ENCODE measurements at regions not wholly inside any gene's neighbourhood (a gene's known extent, or its start where the extent isn't known, plus 50 kb on each side); places are given as distances from the start of the nearest gene placed in this dataset.

DNA sequence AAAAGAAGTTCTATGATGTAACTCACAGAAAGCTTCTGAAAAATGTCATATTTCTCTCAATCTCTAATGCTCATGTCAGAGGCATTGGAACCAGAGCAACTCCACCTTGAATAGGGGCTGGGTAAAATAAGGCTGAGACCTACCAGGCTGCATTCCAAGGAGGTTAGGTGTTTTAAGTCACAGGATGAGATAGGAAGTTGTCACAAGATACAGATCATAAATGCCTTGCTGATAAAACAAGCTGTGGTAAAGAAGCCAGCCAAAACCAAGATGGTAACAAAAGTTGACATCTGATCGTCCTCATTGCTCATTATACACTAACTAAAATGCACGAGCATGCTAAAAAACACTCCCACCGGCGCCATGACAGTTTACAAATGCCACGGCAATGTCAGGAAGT is 411.1 kb upstream of the GRIA1 start:
- Mint-ChIP-seq H3K4me1 (no peaks in the 10 kb centered on the region), H3K27ac (no peak overlapping the region), H3K4me3 (no peak overlapping the region), H3K9me3 (peaks cover 9 to 13% of the 10 kb centered on the region in 2 donors), H3K27me3 (ENCODE audit: low read depth in 2 of 2) (no peaks in the 10 kb centered on the region), H3K36me3 (no peaks in the 10 kb centered on the region)
- DNase-seq (no peak), ATAC-seq (no peak)
- no peaks in the 10 kb centered on the region for H3K4me1 ChIP-seq (ENCODE audit: control insufficient read depth, insufficient read depth, low read length)
- 81% methylated on average over 5 of the region's 5 CpGs for WGBS (ENCODE audit: insufficient coverage)
- no peak for TF ChIP-seq CTCF (IDR thresholded peaks at IDR 0.05)
- H3K36me3 ChIP-seq (ENCODE audit: control insufficient read depth, insufficient read depth, low read length): no peaks in the 10 kb centered on the region
- intact Hi-C loops (cut with micrococcal nuclease): no loop called here
- no peaks in the 10 kb centered on the region for H3K27me3 ChIP-seq (ENCODE audit: control insufficient read depth, insufficient read depth, low read length)
- H3K27ac ChIP-seq (ENCODE audit: low read length): no peak overlapping the region
- H3K9me3 ChIP-seq (ENCODE audit: control insufficient read depth, insufficient read depth, low read length): no peaks in the 10 kb centered on the region
- no peak overlapping the region for H3K4me3 ChIP-seq (ENCODE audit: low read length)

DNA sequence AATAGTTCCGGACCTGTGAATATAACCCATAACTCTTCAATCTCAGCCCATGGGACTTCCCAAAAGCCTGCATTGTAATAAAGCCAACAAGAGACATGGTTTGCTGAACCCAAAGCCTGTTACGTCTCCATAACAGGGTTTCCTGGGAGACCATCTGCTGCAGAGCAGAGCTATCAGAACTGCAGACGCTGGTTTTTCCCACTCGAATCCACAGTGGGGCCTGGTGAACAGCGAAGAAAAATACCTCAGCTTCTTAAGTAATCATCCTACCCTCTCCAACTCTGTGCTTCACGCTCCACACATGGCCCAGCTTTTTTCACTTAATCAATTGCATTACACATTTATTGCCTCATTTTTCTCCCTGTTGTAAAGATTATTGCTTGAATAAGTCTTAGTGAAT is 409.5 kb upstream of the GRIA1 start:
- peaks cover 9 to 15% of the 10 kb centered on the region in 2 donors for H3K9me3 Mint-ChIP-seq
- intact Hi-C loops (cut with micrococcal nuclease): no loop called here
- no peak for DNase-seq

GRCh38 chr5:153081385-153081784 is 409.1 kb upstream of the GRIA1 start:
- Histone ChIP-seq H3K36me3 (ENCODE audit: control insufficient read depth, insufficient read depth, low read length) (no peaks in the 10 kb centered on the region), H3K4me1 (ENCODE audit: control insufficient read depth, insufficient read depth, low read length) (no peaks in the 10 kb centered on the region), H3K27me3 (ENCODE audit: control insufficient read depth, insufficient read depth, low read length) (no peaks in the 10 kb centered on the region), H3K4me3 (ENCODE audit: low read length) (no peak overlapping the region), H3K9me3 (ENCODE audit: control insufficient read depth, insufficient read depth, low read length) (no peaks in the 10 kb centered on the region), H3K27ac (ENCODE audit: low read length) (no peak overlapping the region)
- peaks cover 9 to 15% of the 10 kb centered on the region in 2 donors for H3K9me3 Mint-ChIP-seq
- no peak for TF ChIP-seq CTCF (IDR thresholded peaks at IDR 0.05)
- no peaks in the 10 kb centered on the region for H3K4me1 Mint-ChIP-seq
- ATAC-seq (no peak), DNase-seq (no peak)
- no peaks in the 10 kb centered on the region for H3K27me3 Mint-ChIP-seq (ENCODE audit: low read depth in 2 of 2)
- no peaks in the 10 kb centered on the region for H3K36me3 Mint-ChIP-seq
- no peak overlapping the region for H3K27ac Mint-ChIP-seq
- H3K4me3 Mint-ChIP-seq: no peak overlapping the region
- intact Hi-C loops (cut with micrococcal nuclease): no loop called here
- 86% methylated on average over 4 of the region's 4 CpGs for WGBS (ENCODE audit: insufficient coverage)

More for the DNA sequence above, 409.5 kb upstream of the GRIA1 start:
- Mint-ChIP-seq H3K4me3 (no peak overlapping the region), H3K27ac (no peak overlapping the region), H3K36me3 (no peaks in the 10 kb centered on the region), H3K27me3 (ENCODE audit: low read depth in 2 of 2) (no peaks in the 10 kb centered on the region), H3K4me1 (no peaks in the 10 kb centered on the region)
- no peaks in the 10 kb centered on the region for H3K4me1 ChIP-seq (ENCODE audit: control insufficient read depth, insufficient read depth, low read length)
- no peak overlapping the region for H3K4me3 ChIP-seq (ENCODE audit: low read length)
- TF ChIP-seq CTCF (IDR thresholded peaks at IDR 0.05): no peak
- no peak for ATAC-seq
- 85% methylated on average over 6 of the region's 6 CpGs for WGBS (ENCODE audit: insufficient coverage)
- H3K27me3 ChIP-seq (ENCODE audit: control insufficient read depth, insufficient read depth, low read length): no peaks in the 10 kb centered on the region
- no peaks in the 10 kb centered on the region for H3K9me3 ChIP-seq (ENCODE audit: control insufficient read depth, insufficient read depth, low read length)
- H3K27ac ChIP-seq (ENCODE audit: low read length): no peak overlapping the region
- no peaks in the 10 kb centered on the region for H3K36me3 ChIP-seq (ENCODE audit: control insufficient read depth, insufficient read depth, low read length)

- no peaks in the 10 kb centered on the region for H3K4me1 Mint-ChIP-seq
- no peaks in the 10 kb centered on the region for H3K36me3 Mint-ChIP-seq
- 93% methylated on average over 3 of the region's 3 CpGs for WGBS (ENCODE audit: insufficient coverage)
Measured at GRCh38 chr5:153084511-153084910, 406.0 kb upstream of the GRIA1 start.

More at GRCh38 chr5:153084511-153084910, 406.0 kb upstream of the GRIA1 start:
- intact Hi-C loops (cut with micrococcal nuclease): no loop called here
- DNase-seq: no peak
- TF ChIP-seq CTCF (IDR thresholded peaks at IDR 0.05): no peak
- no peaks in the 10 kb centered on the region for H3K27me3 ChIP-seq (ENCODE audit: control insufficient read depth, insufficient read depth, low read length)
- H3K27ac ChIP-seq (ENCODE audit: low read length): no peak overlapping the region
- ATAC-seq: no peak
- H3K27ac Mint-ChIP-seq: no peak overlapping the region
- H3K4me3 Mint-ChIP-seq: no peak overlapping the region
- H3K9me3 ChIP-seq (ENCODE audit: control insufficient read depth, insufficient read depth, low read length): no peaks in the 10 kb centered on the region
- no peaks in the 10 kb centered on the region for H3K36me3 ChIP-seq (ENCODE audit: control insufficient read depth, insufficient read depth, low read length)
- H3K4me3 ChIP-seq (ENCODE audit: low read length): no peak overlapping the region
- no peaks in the 10 kb centered on the region for H3K4me1 ChIP-seq (ENCODE audit: control insufficient read depth, insufficient read depth, low read length)
- H3K9me3 Mint-ChIP-seq: peaks cover 3 to 9% of the 10 kb centered on the region in 2 donors
- no peaks in the 10 kb centered on the region for H3K27me3 Mint-ChIP-seq (ENCODE audit: low read depth in 2 of 2)

Data from natural killer cell (primary cell).